Hepatocyte (in vitro differentiated cells): ENCODE measurements at regions not wholly inside any gene's neighbourhood (a gene's known extent, or its start where the extent isn't known, plus 50 kb on each side); places are given as distances from the start of the nearest gene placed in this dataset.
"Not testable (repeated sequence)": the region's sequence is repeated elsewhere in the genome, so short reads cannot be mapped to it uniquely, and the experiment has no call there.

Experiments
- DNase-seq: peaks from one replicate; pipeline ENCODE4 v3.0.0-alpha.2; 2016; ENCODE audit warnings: low spot score
- H2AFZ ChIP-seq: fragments of 200-600 bp; sonication (generic); 2 replicates; pipeline ENCODE4 v1.6.0; 2016; ENCODE audit warnings: antibody characterized with exemption, mild to moderate bottlenecking
- H3K27ac ChIP-seq: fragments of 200-600 bp; sonication (generic); 2 replicates; pipeline ENCODE4 v1.5.1; 2016; ENCODE audit warnings: mild to moderate bottlenecking
- H3K27me3 ChIP-seq: fragments of 200-600 bp; sonication (generic); 2 replicates; pipeline ENCODE4 v1.6.1; 2016
- H3K36me3 ChIP-seq: fragments of 200-600 bp; sonication (generic); replicated peaks from 2 replicates; pipeline ENCODE4 v1.5.1; 2016; ENCODE audit warnings: low read depth; ENCODE audit not compliant: insufficient read depth
- H3K4me1 ChIP-seq: fragments of 200-600 bp; sonication (generic); 2 replicates; pipeline ENCODE4 v1.5.1; 2016; ENCODE audit warnings: mild to moderate bottlenecking, moderate library complexity; ENCODE audit not compliant: insufficient read depth
- H3K4me2 ChIP-seq: fragments of 200-600 bp; sonication (generic); 2 replicates; pipeline ENCODE4 v1.6.0; 2016
- H3K4me3 ChIP-seq: fragments of 200-600 bp; sonication (generic); 2 replicates; pipeline ENCODE4 v1.5.1; 2016; ENCODE audit warnings: mild to moderate bottlenecking
- H3K79me2 ChIP-seq: fragments of 200-600 bp; sonication (generic); 2 replicates; pipeline ENCODE4 v1.6.0; 2017; ENCODE audit warnings: mild to moderate bottlenecking
- H3K9me2 ChIP-seq: fragments of 200-600 bp; sonication (generic); replicated peaks from 2 replicates; pipeline ENCODE4 v1.6.0; 2017; ENCODE audit warnings: mild to moderate bottlenecking; ENCODE audit not compliant: insufficient read depth
- H3K9me3 ChIP-seq: fragments of 200-600 bp; sonication (generic); 2 replicates; pipeline ENCODE4 v1.5.1; 2016; ENCODE audit warnings: low read depth, mild to moderate bottlenecking
- H4K20me1 ChIP-seq: fragments of 200-600 bp; sonication (generic); 2 replicates; pipeline ENCODE4 v1.6.0; 2016; ENCODE audit warnings: mild to moderate bottlenecking; ENCODE audit not compliant: insufficient read depth, poor library complexity, severe bottlenecking
- EZH2 ChIP-seq: fragments of 200-600 bp; sonication (generic); IDR thresholded peaks from 2 replicates; pipeline ENCODE4 v1.6.1; 2016; ENCODE audit warnings: antibody characterized with exemption, mild to moderate bottlenecking, borderline replicate concordance
- EZH2phosphoT487 ChIP-seq: fragments of 200-600 bp; sonication (generic); IDR thresholded peaks from one replicate; pipeline ENCODE4 v1.6.1; 2018; ENCODE audit warnings: antibody characterized with exemption, mild to moderate bottlenecking, low read depth, moderate library complexity; ENCODE audit not compliant: unreplicated experiment, severe bottlenecking
- WGBS: methylation state at CpG from one replicate; pipeline ENCODE4 v1.1.6; 2016; ENCODE audit warnings: low lambda C conversion rate; ENCODE audit errors: missing lambda C conversion rate; 5-methylcytosine and 5-hydroxymethylcytosine counted together
- TF ChIP-seq, protein P1 (sequence below): fragments of 200-600 bp; sonication (generic); IDR thresholded peaks from 2 replicates; pipeline ENCODE4 v1.5.1; 2016; ENCODE audit warnings: antibody characterized with exemption, mild to moderate bottlenecking; ENCODE audit not compliant: poor library complexity

DNA sequence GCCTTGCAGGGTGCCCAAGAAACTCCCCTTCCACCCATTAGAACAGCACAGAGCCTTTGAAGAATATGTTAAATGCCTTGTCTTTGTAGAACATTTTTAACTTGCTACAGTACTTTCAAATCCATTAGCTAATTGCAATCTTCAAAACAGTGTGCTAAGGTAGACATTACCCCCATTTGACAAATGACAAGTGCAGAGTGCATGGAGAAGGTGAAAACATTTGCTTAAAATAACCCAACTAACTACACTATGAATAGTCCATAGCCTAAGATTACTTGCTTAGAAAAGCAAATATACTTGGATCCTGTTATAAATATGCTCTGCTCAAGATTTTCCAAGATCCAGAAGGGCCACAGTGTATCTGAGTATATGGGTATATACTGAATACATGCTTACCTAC lies 87.0 kb upstream of the G2E3 start:
- H3K4me1 ChIP-seq, result no peaks in the 10 kb centered on the region
- DNase-seq, result no peak
- no peak overlapping the region for H3K27ac ChIP-seq
- TF ChIP-seq EZH2phosphoT487, result no peak
- TF ChIP-seq, protein P1, sequence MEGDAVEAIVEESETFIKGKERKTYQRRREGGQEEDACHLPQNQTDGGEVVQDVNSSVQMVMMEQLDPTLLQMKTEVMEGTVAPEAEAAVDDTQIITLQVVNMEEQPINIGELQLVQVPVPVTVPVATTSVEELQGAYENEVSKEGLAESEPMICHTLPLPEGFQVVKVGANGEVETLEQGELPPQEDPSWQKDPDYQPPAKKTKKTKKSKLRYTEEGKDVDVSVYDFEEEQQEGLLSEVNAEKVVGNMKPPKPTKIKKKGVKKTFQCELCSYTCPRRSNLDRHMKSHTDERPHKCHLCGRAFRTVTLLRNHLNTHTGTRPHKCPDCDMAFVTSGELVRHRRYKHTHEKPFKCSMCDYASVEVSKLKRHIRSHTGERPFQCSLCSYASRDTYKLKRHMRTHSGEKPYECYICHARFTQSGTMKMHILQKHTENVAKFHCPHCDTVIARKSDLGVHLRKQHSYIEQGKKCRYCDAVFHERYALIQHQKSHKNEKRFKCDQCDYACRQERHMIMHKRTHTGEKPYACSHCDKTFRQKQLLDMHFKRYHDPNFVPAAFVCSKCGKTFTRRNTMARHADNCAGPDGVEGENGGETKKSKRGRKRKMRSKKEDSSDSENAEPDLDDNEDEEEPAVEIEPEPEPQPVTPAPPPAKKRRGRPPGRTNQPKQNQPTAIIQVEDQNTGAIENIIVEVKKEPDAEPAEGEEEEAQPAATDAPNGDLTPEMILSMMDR, result no peak
- TF ChIP-seq EZH2, result no peak
- H3K79me2 ChIP-seq, result no peaks in the 10 kb centered on the region
- H2AFZ ChIP-seq, result no peak overlapping the region
- no peaks in the 10 kb centered on the region for H3K9me2 ChIP-seq
- H4K20me1 ChIP-seq, result no peaks in the 10 kb centered on the region
- H3K4me3 ChIP-seq, result no peak overlapping the region
- no peaks in the 10 kb centered on the region for H3K9me3 ChIP-seq
- no peak overlapping the region for H3K4me2 ChIP-seq
- no peaks in the 10 kb centered on the region for H3K36me3 ChIP-seq
- H3K27me3 ChIP-seq, result no peaks in the 10 kb centered on the region

GRCh38 chr14:30473846-30474696 lies 84.9 kb upstream of the G2E3 start:
- H2AFZ ChIP-seq, H3K9me2 ChIP-seq, H3K9me3 ChIP-seq, H4K20me1 ChIP-seq, H3K36me3 ChIP-seq, H3K27me3 ChIP-seq, H3K4me2 ChIP-seq, DNase-seq, H3K4me1 ChIP-seq, H3K4me3 ChIP-seq, H3K79me2 ChIP-seq, H3K27ac ChIP-seq: not testable (repeated sequence)
- WGBS, result 87% methylated on average over 30 of the region's 36 CpGs

DNA sequence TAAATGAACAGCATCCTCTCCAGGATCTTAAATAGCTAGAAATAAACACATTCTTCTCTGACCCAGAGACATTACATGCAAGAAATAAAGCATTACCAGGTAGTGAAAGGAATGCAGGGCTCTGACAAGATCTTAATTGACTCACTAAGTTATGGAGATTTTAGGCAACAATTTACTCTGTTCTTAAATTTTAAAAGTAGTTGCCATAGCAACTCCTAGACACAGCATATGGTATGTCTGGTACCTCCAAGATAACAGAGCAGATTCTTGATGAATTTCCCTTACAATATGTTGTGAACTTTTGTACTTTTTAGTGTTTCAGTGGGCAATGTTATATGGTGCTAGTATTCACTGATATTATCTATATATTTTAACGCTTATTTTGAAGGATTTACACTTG lies 76.7 kb upstream of the G2E3 start:
- Histone ChIP-seq H3K36me3 (no peaks in the 10 kb centered on the region), H3K4me1 (no peaks in the 10 kb centered on the region)

GRCh38 chr14:30484201-30484600 lies 74.8 kb upstream of the G2E3 start:
- no peak for DNase-seq
- Histone ChIP-seq H3K79me2 (no peaks in the 10 kb centered on the region), H4K20me1 (no peaks in the 10 kb centered on the region), H3K9me2 (no peaks in the 10 kb centered on the region), H3K27ac (no peak overlapping the region), H3K36me3 (no peaks in the 10 kb centered on the region), H3K9me3 (no peaks in the 10 kb centered on the region), H3K4me1 (no peaks in the 10 kb centered on the region), H3K4me2 (no peak overlapping the region), H3K27me3 (no peaks in the 10 kb centered on the region), H2AFZ (no peak overlapping the region), H3K4me3 (no peak overlapping the region)
- TF ChIP-seq EZH2phosphoT487, result no peak
- no peak for TF ChIP-seq EZH2
- TF ChIP-seq, protein P1, result no peak
- 83% methylated on average over 3 of the region's 3 CpGs for WGBS

More for the DNA sequence above, 76.7 kb upstream of the G2E3 start:
- WGBS, result 78% methylated on average over 1 of the region's 1 CpG
- no peak overlapping the region for H2AFZ ChIP-seq
- no peak for DNase-seq
- no peaks in the 10 kb centered on the region for H4K20me1 ChIP-seq
- no peaks in the 10 kb centered on the region for H3K9me3 ChIP-seq
- H3K9me2 ChIP-seq, result no peaks in the 10 kb centered on the region
- H3K27me3 ChIP-seq, result no peaks in the 10 kb centered on the region
- no peak overlapping the region for H3K4me3 ChIP-seq
- no peak for TF ChIP-seq EZH2phosphoT487
- no peak for TF ChIP-seq EZH2
- TF ChIP-seq, protein P1, result no peak
- no peak overlapping the region for H3K27ac ChIP-seq
- H3K4me2 ChIP-seq, result no peak overlapping the region
- H3K79me2 ChIP-seq, result no peaks in the 10 kb centered on the region
